Left cardiac atrium (tissue), 4 donors: ENCODE measurements at regions not wholly inside any gene's neighbourhood (a gene's known extent, or its start where the extent isn't known, plus 50 kb on each side); places are given as distances from the start of the nearest gene placed in this dataset.
"Not testable (repeated sequence)": the region's sequence is repeated elsewhere in the genome, so short reads cannot be mapped to it uniquely, and the experiment has no call there.

Experiments
- ATAC-seq, 2 donors: fragments of 200-7000 bp; cut with Tn5 transposase; one replicate each; pipeline ENCODE4 v1.9.1; 2020; ENCODE audit warnings: mild to moderate bottlenecking in 2 of 2, moderate library complexity in 2 of 2
- DNase-seq: peaks from one replicate; pipeline ENCODE4 v3.0.0-alpha.2; 2020
- intact Hi-C, 2 donors: fragments of 100-400 bp; cut with DNase I; formaldehyde crosslinking; loops; one replicate each; pipeline versions ENCODE4 v1.14.1 to v1.15.1; 2022 to 2023
- donor health status: DM: no; HTN: yes; CAD: no.
- donor health status: DM: no; HTN: yes; CAD: no; lungs with severe emphysema.
- donor health status: DM: yes; HTN: yes; CAD: no.
- donor health status: Dilated cardiomyopathy.

DNA sequence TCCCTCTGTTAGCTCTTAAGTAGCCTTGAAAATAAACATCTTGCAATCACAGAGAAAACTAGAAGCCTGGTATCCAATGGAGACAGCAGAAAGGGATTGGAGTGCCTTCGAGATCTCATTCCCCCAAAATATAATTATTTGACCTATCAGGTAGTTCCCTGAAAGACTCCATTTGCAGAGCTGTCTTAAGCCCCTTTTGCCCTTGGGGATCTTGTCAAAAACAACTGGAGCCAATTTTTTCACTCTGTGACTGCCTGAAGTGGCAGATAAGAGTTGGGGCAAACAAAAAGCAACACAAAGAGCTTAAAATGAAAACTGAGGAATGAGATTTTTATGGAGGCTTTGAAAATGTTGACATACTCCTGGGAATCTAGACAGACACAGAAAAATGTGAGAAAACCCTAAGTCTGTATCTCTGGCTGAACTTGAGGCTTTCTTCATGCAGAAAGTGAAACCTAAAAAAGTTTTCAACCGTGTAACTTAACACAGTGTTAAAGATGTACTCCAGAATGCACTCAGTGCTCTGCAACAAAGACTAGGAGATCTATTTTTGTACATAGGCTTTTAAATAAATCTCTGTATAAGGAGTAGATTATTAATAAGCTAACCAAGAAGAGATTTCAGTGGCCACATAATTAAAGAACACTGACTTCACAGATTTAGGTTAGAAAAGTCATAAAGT lies 971.1 kb upstream of the MAN1A1 start:
- intact Hi-C loops: no loop called here
- ATAC-seq: no peak
- DNase-seq: no peak

DNA sequence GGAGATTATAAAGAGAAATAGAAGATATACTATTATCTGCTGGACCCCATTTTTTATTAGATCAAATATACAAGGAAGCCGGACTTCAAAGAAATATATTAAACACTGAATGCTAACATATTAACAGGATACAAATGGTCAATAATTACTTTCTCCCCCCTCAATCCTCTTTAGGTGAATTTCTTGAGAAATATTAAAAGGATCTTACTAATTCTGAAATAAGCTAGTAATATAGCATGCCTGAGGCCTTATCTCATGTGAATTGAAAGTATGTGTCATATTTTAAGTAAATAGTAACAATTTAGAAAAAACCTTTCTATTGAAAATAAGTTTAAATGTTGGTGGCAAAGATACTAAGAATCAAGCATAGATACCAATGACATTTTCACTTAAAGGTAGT lies 954.7 kb upstream of the MAN1A1 start:
- intact Hi-C loops: no loop called here
- ATAC-seq: no peak

DNA sequence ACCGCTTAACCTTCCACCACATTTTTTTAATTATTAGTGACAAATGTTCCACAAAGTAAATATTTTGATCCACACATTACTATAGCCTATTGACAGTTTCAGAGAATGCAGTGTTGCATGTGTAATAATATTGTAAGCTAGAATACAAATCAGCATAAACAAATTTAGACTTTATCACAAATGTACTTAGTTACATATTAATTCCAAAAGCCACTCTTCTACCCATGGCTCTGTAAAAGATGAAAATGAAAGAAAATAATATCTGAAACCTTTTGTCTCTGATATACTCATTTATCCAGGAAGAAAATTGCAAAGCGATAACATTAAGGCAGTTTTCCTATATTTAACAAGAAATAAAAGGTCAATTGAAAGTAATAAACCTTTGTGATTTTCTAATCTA lies 954.0 kb upstream of the MAN1A1 start:
- no peak for ATAC-seq

More for the DNA sequence above, 954.7 kb upstream of the MAN1A1 start:
- no peak for DNase-seq

DNA sequence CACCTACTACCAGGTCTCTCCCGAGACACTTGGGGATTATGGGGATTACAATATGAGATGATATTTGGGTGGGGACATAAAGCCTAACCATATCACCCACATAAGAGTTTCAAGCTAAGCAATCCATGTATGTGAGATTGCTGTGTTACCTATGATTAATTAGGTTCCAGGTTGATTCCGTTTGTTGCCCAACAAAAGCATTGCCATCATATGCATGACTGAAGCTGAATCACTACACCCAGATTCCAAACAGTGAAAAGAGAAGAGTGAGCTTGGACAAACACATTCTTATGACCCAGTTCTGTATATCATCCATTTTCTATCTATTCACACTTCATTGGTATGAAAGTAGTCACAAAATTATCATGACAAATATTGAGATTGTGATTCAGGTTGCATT lies 952.5 kb upstream of the MAN1A1 start:
- DNase-seq (no peak), ATAC-seq (no peak)
- intact Hi-C loops: no loop called here

More for the DNA sequence above, 954.0 kb upstream of the MAN1A1 start:
- no peak for DNase-seq
- intact Hi-C loops: no loop called here

DNA sequence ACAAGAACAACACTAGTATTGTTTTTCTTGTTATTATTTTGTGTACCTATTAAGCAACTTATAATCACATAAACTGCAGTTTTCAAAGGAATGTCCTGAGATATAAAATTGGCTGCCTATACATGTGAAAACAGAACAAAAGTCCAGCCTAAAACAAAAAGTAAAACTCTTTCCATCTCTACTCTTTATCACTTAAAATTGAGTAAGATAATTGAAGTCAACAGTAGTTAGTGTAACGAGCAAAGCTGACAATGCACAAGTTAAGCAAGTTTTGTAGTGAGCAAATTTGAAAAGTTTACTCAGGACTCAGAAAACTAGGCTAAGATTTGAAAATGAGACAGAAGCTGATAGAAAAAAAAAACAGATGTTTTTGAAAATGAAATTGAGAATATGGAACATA lies 941.4 kb upstream of the MAN1A1 start:
- no peak for ATAC-seq
- intact Hi-C loops: no loop called here
- no peak for DNase-seq

DNA sequence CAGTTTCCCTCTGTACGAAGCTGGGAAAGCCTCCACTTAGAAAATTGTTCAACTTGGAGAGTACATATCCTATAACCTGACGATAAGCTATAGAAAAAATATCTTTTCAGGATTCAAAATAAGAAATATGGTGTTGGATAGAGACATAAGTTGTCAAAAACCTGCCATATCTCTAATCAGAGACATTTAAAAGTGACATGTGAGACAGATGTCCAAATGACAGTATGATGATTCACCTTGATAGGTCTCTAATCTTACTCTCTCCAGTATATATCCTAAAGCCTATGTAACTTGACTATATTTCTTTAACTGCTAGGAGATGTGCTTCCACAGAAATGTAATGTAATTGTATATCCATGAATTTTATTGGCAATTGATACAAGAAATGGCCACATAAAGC lies 932.4 kb upstream of the MAN1A1 start:
- DNase-seq: no peak
- intact Hi-C loops: no loop called here
- ATAC-seq: no peak

DNA sequence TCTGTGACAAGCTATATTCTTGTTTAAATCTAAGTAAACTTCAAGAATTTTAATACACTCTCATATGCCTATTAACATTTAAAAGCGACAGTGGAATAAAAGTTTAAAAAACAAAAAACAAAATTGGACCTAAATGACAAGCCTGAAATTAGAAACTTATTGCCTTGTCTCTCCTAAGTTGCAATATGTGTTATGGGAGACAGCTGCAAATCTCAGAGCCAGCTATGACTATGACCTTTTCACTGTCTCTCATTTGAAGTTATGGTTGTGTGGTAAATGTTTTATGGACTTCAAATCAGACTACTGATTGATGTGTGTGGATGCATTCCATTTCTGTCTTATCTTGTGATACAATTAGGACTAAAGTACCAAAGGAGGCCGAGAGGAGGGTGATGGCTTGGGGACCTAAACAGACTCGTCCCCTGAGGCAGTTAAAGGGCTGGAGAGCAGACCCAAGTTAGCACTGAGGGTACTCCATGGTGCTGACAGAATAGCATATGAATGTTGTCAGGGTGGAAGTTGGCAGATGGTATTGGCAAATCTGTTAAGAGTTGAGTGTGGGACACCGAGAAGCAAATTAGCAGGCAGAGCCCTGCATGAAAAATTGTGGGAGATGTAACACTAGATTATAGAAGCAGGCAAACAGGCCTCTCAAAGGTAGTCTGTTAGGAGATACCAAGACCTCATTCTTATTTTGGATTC lies 930.1 kb upstream of the MAN1A1 start:
- DNase-seq (no peak), ATAC-seq (no peak)
- intact Hi-C loops: no loop called here

DNA sequence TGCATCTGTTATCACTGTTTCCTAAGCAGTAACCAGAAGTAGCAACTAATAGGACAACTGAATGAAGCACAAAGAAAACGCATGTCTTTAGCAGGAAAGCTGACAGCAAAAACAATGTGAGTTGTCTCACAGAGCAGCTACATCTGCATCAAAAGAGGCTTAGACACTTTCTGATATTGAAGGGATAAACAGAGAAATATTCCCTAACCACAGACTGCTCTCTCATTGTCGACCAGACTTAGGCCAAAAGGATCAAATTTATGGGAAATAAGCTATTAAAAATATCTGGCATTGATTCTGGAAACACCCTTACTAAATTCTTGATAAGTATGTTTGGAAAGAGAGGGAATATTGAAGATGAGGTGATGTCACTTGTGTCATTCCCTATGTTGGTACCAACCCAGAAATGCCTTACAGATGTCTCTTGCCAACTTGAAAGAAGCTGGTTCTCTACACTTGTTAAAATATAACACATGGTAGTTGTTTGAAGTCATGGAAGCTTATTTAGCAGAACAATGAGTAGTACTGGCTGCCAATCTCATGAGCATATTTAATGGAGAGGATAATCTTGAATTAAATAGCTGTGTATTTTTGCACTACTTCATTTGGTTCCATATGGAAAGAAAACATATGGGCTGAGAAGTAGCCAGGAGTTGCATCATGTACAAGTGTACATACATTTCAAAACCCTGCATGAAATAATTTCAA lies 929.3 kb upstream of the MAN1A1 start:
- intact Hi-C loops: no loop called here
- DNase-seq (no peak), ATAC-seq (no peak)

DNA sequence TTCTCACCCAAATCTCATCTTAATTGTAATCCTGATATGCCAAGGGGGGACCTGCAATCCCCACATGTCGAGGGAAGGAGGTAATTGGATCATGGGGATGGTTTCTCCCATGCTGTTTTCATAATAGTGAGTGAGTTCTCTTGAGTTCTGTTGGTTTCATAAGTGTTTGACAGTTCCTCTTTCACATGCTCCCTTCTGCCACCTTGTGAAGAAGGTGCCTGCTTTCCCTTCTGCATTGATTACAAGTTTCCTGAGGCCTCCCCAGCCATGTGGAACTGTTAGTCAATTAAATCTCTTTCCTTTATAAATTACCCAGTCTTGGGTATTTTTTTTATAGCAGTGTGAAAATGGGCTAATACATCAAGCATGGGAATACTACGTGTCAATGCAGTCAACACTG lies 925.0 kb upstream of the MAN1A1 start:
- intact Hi-C loops: no loop called here
- ATAC-seq: no peak

DNA sequence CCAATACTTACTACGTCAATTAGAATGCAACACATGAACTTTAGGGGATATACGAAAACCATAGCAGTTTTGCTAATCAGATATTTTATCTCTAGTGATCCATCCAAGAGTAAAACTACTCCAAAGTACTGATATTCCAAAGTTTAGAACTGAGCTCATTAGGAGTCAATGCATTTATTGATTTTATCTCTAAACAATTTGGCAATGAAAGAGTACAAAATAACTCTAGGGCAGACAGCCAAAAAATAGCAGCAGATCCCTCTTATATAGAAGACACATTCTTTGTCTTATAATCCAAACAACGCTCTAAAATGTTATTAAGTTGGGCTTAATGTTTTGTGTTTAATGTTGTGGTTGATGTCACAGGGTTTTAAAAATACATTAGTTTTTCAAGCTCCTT lies 923.9 kb upstream of the MAN1A1 start:
- intact Hi-C loops: no loop called here
- ATAC-seq (no peak), DNase-seq (no peak)

More for the DNA sequence above, 925.0 kb upstream of the MAN1A1 start:
- no peak for DNase-seq

DNA sequence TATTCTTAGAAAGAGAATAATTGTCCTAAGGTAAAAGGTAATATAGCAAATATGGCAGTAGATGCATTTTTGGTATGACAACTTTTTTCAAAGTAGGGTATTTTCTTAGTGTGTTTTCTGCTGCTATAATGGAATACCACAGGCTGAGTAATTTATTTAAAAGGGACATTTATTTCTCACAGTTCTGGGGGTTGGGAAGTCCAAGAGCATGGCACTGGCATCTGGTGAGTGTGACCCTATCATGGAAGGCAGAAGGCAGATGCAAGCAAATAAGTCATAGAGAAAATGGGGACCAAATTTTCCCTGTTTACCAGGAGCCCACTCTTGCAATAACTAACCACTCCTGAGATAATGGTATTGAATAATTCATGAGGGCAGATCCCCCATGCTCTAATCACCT lies 922.5 kb upstream of the MAN1A1 start:
- intact Hi-C loops: no loop called here
- DNase-seq: no peak
- no peak for ATAC-seq

DNA sequence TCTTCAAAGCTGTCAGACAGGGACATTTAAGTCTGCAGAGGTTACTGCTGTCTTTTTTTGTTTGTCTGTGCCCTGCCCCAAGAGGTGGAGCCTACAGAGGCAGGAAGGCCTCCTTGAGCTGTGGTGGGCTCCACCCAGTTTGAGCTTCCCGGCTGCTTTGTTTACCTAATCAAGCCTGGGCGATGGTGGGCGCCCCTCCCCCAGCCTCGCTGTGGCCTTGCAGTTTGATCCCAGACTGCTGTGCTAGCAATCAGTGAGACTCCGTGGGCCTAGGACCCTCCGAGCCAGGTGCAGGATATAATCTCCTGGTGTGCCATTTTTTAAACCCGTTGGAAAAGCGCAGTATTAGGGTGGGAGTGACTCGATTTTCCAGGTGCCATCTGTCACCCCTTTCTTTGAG lies 918.7 kb upstream of the MAN1A1 start:
- ATAC-seq, intact Hi-C loops, DNase-seq: not testable (repeated sequence)

DNA sequence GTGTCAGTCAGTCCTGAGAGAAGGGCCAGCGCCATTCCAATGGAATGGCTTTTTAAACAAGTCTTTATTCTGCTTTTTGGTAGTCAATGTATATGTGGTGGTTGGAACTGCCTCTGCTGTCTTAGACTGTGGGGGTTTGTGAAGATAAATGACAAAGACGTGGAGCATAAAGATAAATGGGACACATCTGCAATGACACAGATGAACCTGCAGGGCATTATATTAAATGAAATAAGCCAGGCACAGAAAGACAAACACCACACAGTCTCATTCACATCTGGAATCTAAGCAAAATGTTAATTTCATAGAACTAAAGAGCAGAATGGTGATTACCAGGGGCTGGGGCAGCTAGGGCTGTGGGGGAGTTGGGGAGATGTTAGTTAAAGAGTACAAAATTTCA lies 912.8 kb upstream of the MAN1A1 start:
- no peak for DNase-seq
- intact Hi-C loops: no loop called here
- ATAC-seq: no peak

DNA sequence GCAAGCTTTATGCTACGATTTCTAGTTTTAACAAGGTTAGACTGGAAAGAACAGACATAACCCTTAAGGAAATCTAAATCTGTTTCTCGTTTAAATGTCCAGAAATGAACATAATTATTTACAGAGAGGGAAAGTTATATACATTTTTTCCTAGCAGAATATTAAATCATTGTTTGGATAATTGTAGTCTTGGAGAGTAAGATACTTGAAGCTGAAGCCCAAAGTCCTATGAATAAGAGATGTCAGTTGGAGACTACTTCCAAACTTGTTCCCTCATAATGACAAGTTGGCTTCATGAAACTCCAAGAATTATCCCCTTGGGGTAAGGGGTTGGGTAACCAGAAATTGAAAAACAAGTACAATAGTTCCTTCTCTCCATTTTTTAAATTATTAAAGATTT lies 911.1 kb upstream of the MAN1A1 start:
- no peak for ATAC-seq
- intact Hi-C loops: no loop called here
- DNase-seq: no peak

DNA sequence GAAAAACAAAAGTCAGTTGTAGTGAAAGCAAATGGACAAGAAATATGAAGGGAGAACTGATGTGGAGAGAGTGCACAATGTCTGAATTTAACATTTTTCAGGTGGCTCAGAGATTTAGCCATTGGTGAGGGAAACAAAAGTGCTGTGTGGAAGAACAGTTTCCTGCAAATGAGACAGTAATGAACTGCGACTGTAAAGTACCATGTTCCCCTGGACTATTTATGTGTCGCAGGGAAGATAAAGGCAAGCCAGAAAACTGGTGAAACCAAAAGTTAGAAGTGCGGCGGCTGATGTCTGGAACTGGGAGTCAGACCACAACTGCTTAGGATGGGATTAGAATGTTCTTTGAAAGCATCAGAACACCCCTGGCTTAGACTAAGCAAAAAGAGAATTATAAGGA lies 905.1 kb upstream of the MAN1A1 start:
- no peak for ATAC-seq
- no peak for DNase-seq
- intact Hi-C loops: no loop called here

DNA sequence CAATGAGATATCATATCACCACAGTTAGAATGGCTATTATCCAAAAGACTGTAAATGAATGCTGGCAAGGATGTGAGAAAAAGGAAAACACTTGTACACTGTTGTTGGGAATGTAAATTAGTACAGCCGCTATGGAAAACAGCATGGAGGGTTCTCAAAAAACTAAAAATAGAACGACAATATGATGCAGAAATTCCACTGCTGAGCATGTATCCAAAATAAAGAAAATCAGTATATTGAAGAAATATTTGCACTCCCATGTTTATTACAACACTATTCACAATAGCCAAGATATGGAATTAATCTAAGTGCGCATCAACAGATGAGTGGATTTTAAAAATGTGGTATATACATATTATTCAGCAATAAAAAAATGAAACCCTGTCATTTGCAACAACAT lies 898.9 kb upstream of the MAN1A1 start:
- intact Hi-C loops: no loop called here
- no peak for ATAC-seq
- DNase-seq: no peak

DNA sequence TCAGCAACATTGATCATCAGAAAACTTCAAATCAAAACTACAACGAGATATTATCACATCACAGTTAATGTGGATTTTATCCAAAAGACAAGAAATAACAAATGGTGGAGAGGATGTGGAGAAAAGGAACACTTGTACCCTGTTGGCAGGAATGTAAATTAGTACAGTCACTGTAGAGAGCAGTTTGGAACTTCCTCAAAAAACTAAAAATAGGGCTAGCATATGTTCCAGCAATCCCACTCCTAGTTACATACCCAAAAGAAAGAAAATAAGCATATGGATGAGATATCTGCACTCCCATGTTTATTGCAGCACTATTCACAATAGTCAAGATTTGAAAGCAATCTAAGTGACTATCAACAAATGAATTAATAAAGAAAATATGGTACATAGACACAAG lies 887.7 kb upstream of the MAN1A1 start:
- intact Hi-C loops: no loop called here
- ATAC-seq (no peak), DNase-seq (no peak)

DNA sequence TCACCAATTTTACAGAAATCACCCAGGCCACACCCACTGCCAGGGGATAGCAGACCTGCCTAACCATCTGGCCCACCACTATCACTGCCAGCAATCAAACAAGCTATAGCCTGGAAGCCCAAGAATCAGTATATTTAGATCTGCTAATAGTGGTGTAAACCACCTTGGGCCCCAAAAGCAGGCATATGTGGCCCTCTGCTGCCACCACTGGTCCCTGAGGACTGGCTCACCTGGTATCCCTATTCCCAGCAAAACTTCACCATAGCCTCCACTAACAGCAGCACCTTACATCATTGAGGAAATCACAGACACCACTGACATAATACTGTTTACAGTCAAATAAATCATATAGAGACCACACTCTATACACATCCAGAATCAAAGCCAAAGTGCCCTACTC lies 880.4 kb upstream of the MAN1A1 start:
- ATAC-seq: no peak
- intact Hi-C loops: no loop called here

DNA sequence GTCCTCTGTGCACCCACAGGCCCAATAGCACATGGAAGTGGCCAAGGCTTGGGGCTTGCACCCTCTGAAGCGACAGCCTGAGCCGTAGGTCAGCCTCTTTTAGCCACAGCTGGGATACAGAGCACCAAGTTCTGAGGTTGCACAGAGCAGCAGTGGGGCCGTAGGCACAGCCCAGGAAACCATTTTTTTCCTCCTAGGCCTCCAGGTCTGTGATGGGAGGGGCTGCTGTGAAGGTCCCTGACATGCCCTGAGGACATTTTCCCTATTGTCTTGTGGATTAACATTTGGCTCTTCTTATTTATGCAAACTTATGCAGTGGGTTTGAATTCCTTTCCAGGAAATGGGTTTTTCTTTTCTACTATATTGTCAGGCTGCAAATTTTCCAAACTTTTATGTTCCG lies 878.7 kb upstream of the MAN1A1 start:
- intact Hi-C loops: no loop called here
- no peak for ATAC-seq
- no peak for DNase-seq

More for the DNA sequence above, 880.4 kb upstream of the MAN1A1 start:
- no peak for DNase-seq

DNA sequence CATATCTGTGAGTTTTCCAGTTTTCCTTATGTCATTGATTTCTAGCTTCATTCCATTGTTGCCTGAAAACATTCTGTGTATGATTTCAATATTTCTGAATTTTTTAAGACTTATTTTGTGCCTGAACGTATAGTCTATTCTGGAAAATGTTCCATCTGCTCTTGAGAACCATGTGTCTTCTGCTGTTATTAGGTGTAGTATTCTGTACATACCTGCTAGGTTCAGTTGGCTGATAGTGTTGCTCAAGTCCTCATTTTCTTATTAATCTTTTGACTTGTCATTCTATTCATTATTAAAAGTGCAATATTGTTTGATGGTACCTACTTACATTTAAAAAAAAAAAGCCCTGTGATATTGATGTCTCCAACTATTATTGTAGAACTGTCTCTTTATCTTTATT lies 869.8 kb upstream of the MAN1A1 start:
- ATAC-seq (no peak), DNase-seq (no peak)
- intact Hi-C loops: no loop called here

DNA sequence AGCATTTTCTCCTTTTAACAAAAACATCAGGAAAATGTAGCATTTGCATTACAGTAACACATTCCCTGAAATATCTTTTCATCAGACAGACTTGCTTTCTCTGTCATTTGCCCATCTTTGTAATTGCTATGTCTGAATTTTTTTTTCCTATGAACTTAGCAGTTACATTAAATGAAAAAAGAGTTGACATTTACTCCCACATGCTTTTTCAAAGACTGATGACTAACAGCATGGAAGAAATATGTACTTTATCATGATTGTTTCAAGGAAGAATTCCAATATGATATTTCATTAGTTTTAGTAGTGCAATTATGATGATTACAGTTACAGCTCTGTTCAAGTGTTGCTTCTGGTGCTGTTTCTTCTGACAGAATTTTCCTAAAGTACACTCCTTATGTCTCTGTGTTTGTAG lies 864.5 kb upstream of the MAN1A1 start:
- DNase-seq: no peak
- ATAC-seq: no peak
- intact Hi-C loops: no loop called here
